Amniotic epithelial cell (primary cell): ENCODE measurements at regions not wholly inside any gene's neighbourhood (a gene's known extent, or its start where the extent isn't known, plus 50 kb on each side); places are given as distances from the start of the nearest gene placed in this dataset.

Experiments used
- DNase-seq: peaks from one replicate; pipeline ENCODE4 v3.0.0-alpha.2; 2010; ENCODE audit warnings: low read depth

- no peak for DNase-seq
Measured at GRCh38 chr16:79264237-79265109, 336.1 kb downstream of the MAF start.

GRCh38 chr16:79263425-79263824 is 337.1 kb downstream of the MAF start:
- no peak for DNase-seq
